HG03135 (cell line): ENCODE measurements at regions not wholly inside any gene's neighbourhood (a gene's known extent, or its start where the extent isn't known, plus 50 kb on each side); places are given as distances from the start of the nearest gene placed in this dataset.

Experiments
- ATAC-seq: cut with Tn5 transposase; IDR thresholded peaks from one replicate; pipeline ENCODE4 v1.9.1; 2021; ENCODE audit warnings: mild to moderate bottlenecking, moderate library complexity; ENCODE audit not compliant: unreplicated experiment

DNA sequence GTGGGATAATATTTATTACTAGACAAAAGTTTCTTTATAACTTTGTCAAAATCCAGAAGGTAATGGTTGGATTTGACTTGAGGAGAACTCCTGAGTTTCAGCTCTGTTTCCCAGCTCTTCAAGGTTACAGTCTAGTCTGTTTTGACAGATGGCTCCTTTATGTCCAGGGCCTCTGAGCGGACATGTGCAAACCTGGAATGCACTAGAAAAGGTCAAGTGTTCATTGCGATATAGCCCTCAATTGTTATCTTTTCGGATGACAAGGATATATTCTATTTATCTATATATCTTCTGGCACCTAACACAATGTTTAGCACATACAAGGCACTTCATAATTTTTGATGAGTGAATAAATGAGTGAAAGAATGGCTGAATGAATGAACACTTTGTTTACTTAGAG lies 513.2 kb upstream of the GOLIM4 start:
- ATAC-seq = no peak

DNA sequence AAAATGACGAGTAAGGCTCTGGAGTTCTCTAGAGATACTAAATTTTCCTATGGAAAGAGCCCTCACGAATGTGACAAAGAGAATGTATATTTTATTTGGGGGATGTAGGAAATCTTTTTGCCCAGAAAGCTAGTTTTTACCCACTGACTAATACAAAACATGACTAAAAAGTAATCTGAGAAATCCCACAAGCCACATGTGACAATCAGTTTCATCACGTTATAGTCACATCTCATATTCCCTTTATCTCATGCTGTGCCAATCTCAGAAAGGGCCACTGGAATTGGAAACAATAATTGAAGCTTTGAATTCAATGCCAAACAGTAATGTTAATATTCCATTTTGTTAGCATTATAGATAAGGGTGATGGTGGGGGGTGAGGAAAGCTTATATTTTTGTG lies 509.0 kb upstream of the GOLIM4 start:
- ATAC-seq = no peak

DNA sequence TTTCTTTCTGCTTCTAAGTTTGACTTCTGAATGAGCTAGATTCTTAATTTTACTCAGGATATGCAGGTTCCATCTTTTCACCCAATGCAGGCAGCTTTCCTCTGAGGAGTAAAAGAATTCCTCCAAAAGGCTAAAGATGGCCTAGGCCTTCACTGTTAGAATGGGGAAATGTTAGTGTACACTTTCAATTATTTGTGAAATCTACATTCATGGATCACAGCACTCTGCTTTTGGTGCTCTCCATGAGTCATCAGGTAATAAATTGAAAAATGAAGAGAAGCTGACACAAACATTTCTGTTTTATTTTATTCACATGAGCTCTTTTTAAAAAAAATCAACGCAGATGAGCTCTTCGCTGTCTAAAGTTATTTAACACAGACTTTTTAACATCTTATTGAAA lies 502.5 kb upstream of the GOLIM4 start:
- ATAC-seq = no peak

DNA sequence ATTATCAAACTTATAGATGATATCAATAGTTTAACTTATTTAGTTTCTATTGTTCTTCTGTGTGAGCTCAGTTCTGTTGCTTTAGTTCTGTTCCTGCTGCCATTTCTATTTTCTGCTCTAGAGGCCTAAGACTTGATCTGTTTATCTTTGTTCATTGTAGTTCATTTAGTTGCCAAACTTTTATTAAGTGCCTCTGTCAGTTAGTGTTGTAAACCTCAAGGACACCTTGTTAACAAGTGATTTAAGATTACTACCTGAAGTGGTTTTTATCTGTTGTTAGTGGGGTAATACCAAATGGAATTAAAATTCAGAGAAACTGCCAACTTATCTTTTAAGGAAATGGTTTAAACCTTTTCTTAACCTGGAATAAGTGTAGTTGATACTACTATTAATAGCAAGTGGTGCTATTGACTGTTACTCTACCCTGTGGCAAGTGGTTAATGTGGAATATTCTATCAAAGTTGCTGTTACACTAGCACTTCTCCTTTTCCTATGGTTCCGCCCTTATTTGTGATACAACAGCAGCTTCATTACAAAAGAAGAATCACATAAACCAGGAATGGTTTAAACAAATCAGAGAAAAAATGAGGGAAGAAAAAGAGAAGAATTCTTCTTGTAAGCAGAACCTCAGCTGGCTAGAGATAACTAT lies 500.6 kb upstream of the GOLIM4 start:
- no peak for ATAC-seq

DNA sequence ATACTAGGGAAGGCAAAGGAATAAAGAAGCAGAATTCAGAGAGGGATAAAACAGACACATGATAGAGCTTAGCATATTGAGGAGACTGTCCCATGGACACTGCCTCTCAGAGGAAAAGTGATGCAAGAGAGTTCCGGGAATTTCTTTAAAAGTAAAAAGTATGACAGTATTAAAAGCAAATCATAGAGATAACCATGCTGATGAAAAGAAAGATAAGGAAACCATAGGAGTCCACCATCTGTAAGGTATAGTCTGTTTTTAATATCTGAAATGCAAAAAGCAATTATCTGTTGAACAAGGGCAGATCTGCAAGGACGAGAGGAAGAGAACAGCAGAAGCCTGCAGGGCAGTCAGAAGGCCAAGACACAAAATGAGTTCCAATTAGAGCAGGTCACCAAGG lies 495.9 kb upstream of the GOLIM4 start:
- ATAC-seq = no peak

DNA sequence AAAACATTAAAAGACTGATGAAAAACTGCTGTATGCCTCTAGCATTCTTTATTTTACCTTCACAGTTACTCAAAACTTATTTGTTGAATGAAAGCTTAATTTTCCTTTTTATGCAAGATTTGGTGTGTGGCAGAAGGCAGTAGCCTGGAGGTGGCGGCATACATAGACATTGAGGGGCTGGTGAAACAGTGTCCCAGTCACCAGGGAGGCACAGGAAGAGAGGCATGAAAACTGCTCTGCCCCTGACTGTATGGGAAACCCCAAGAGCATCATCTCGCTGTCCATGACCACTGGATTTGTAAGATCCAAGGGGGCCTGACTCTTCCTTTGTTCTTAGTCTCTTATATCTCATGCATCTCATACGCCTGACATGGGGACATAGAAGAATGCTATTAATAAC lies 493.7 kb upstream of the GOLIM4 start:
- no peak for ATAC-seq

DNA sequence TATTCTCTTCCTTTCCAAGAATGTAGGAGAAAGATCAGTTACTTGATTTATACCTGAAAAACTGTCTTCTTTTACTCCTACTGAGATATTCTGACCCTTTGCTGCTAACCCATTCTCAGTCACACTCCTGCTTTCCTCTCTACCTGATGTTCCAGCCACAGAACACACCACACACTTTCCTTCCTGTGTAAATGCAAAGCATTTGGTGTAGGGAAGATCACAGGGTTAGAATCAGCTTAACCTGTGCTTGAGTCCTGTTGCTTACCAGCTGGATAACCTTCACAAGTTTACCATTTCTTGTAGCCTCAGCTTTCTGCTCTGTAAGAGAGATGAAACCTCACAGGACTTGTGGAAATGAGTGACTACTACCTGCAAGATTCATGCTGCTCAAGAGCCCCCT lies 489.8 kb upstream of the GOLIM4 start:
- no peak for ATAC-seq

DNA sequence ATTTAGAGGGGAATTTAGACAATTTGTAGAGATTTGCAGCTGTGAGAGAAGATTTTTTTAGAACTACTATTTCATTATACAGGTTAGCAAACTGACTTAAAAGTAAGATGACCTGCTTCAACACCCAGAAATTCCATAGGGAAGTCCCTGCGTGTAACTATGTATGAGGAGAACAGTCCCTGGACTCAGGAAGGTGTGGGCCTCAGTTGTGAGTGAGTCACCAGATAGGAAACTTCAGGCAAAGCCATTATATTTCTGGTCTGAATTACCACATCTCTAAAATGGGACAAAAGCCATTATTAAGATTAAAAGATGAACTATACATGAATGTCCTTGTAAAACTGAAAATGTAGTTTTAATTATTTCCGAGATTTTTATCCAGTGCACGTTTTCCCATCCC lies 488.3 kb upstream of the GOLIM4 start:
- no peak for ATAC-seq

DNA sequence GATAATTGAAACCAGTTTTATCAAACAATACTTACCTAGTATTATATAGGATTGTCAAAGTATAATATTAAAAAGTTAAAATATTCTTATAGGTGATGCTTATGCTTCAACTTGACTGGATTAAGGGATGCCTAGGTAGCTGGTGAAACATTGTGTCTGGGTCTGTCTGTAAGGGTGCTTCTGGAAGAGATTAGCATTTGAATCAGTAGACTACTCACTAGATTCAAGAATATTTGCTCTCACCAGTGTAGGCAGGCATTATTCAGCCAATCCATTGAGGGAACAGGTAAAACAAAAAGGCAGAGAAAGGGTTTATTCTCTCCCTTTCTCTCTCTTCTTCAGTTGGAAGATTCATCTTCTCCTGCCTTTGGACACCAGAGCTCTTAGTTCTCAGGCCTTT lies 486.8 kb upstream of the GOLIM4 start:
- no peak for ATAC-seq

DNA sequence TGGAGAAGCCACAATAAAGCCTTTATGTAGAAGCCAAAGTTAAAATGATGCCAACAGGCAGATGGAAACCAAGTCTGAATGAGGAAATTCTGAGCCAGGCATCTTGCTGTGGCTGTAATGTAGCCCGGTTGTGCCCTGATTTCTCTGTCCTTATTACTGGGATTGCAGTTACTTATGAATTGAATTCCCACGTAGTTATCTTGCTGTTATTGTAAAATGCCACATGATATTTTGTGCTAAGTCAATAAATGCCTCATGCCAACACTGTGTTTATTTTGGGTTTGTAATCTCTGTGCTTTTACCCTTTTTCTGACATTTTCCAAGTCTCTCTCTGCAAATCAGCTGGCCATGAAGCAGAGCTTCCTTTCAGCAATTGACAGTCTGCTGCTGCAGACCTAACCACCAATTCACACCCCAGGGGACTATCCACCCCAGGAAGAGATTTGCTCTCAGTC lies 486.1 kb upstream of the GOLIM4 start:
- ATAC-seq = no peak

DNA sequence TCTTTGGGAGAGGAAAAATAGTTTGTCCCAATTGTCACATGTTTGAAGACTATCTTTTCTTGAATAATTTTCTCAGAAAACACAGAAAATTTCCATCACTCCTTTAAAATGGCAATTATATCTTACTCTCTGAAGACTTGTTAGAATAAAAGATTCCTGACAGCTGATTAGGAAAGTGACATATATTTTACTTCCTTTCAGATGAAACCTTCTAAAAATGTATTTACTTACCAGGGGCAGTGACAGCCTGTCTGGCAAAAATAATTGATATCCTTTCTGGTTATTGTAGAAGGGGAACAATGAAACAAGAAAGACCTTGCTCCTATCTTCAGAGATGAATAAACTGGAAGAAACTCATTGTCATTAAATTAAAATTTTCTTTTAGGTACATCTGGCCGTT lies 483.3 kb upstream of the GOLIM4 start:
- no peak for ATAC-seq

DNA sequence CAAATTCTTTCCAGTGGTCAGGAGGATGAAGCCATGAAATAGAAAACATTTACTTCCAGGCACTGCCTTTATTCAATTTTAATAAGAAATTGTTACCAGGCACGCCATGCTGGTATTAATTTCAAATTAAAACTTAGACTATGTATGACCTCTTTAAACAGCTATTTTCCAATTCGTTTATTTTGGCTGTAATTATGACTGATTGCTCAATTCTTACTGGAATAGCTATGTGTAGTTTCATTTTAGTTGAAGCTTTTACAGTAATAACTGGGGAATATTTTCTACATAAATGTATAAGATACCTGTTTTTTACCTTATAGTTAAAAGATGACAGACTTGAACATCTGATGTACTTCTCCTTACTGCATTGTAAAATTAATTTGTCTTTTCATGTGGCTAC lies 480.0 kb upstream of the GOLIM4 start:
- ATAC-seq = no peak

DNA sequence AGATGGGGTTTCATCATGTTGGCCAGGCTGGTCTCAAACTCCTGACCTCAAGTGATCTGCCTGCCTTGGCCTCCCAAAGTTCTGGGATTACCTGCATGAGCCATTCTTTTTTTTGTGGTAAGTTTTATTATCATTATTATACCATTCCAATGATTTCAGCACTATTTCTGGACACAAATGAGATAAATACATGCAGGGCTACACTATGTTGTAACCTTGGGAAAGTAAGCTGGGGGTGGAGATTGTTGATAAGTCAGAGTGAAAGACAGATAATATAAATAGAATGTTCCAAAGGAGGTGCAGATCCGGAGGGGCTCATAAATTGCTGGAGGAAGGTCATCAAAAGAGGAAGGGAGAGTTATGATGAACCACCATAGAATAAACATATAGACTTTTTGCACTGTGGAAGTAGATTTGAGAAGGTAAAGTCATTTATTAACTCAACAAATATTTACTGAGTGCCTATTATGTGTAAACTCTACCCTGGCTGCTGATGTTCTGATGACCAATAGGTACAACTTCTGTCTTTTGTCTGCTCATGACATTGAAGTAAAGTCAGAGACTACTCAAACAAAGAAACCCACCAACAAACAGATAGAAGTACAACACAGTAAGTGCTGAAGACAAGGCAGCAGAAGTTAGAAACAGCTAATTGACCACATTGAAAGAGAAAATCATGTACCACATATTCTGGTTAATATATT lies 478.9 kb upstream of the GOLIM4 start:
- ATAC-seq = no peak

DNA sequence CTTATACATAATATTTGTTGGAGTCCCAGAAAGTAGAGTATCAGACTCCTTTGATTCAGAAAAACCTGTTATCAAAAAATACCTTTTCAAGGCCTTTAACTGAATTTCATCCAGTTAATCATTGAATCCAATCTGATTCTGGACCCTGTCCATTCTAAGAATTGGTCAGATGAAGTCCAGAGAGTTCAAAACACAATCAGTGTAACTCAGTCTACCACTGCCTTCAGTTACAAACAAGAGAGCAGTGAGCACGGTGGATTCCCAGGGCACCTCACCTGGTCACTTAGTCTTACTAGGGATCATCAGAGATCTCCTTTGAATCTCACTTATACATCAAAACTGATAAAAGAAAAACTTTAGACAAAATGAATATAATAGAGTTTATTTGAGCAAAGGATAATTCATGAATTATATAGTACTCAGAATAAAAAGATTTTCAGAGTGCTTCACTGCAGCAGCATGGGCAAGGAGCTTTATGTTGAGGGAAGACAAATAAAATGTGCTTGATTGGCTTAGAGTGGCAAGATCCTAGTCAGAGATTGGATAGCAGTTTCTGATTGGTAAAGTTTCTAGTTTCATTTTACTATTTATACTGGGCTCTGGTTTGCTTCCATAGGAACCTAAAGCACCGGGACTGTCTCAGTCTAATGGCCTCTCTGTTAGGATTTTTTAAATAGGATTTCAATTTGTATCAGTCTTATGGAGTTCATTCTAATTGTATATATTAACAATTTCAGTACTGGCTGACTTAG lies 474.9 kb upstream of the GOLIM4 start:
- ATAC-seq = no peak

DNA sequence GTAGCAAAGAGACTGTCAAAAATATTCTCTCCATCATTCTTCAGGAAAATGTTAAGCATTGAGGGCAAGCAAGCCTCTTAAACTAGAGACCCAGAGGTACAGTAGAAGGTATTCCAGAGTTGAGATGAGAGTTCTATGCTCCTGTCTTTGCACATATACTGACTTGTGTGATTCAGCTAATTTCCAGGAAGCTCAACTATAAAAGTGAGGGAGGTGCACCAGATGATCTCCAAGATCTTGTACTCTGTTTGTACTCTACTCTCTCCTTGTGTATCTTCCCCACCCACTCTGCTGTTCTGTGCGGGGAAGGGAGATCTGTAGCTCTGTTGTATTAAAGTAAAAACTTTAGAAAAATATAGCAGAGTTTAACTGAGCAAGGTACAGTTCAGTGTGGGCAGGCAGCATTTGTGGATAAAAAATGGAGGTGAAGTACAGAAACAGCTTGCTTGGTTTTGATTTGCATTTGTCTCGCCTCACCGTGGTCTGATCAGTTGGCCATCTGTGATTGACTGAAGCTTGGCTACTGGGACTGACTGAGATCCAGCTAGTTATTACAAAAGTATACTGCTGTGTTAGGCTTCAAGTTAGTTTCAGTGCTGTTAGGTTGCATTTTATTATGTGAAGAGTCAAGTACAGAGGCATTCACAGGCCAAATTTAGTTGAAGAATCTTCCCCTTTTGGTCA lies 463.1 kb upstream of the GOLIM4 start:
- ATAC-seq = no peak

DNA sequence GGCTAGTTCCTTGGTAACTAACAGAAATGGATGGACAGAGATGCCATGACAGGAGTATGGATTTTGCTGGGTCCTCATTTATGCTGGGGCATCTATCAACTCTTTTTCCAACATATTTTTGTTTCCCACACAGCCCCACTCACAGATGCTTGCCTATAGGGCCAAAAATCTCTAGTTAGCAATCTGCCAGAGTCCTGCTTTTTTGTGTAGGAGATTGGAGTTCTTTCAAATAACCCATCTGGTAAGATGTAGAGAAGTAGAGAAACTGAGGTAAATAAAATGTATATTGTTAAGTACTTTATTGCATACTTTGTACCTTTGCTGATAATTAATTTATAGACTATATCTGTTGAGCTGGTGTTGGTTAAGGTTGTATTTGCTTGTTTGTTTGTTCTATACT lies 456.5 kb upstream of the GOLIM4 start:
- no peak for ATAC-seq

DNA sequence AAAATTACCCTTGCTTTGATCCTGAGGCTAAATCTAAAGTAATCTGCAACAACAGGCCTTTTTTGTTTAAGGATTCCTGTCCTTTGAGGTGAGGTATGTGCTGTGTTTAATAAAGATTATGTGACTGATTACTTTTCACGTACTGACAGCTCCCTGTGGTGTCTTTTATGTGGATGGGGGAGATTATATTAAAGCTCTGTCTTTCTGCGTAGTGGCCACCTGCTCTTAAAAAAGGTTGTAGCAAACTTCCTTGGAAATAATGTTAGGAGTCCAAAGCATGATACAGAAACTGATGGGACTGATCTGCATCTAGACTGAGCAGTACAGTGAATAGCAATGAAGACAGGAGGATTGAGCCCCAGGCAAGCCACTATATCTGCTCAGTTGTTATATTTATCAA lies 453.0 kb upstream of the GOLIM4 start:
- no peak for ATAC-seq

DNA sequence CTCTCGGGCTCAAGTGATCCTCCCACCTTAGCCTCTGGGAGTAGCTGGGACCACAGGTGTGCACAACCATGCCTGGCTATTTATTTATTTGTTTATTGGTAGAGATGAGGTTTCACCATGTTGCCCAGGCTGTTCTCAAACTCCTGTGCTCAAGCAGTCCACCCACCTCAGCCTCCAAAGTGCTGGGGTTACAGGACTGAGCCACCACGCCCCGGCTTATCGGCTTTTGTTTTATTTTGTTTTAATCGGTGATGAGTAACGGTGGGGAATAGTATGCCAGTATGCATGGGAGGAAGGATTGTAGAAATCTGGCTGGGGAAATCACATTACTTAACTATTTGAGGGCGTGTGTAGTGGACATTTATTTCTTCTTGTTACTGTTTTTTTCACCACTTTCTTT lies 451.0 kb upstream of the GOLIM4 start:
- ATAC-seq = no peak

DNA sequence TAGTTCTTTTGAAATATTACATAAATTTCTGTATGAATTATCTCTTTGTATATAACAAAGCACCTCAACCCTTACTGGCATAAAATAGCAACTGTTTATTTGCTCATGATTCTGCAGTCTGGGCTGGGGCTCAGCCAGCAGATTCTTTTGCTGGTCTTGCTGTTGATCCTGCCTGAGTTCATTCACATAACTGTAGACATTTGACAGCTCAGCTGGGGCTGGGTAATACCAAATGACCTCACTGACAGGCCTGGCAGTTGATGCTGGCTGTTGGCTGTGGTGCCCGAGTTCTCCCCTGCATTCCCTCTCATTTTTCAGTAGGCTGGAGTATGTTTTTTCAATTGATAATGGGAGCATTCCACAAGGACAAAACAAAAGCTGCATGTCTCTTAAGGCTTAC lies 449.9 kb upstream of the GOLIM4 start:
- no peak for ATAC-seq

DNA sequence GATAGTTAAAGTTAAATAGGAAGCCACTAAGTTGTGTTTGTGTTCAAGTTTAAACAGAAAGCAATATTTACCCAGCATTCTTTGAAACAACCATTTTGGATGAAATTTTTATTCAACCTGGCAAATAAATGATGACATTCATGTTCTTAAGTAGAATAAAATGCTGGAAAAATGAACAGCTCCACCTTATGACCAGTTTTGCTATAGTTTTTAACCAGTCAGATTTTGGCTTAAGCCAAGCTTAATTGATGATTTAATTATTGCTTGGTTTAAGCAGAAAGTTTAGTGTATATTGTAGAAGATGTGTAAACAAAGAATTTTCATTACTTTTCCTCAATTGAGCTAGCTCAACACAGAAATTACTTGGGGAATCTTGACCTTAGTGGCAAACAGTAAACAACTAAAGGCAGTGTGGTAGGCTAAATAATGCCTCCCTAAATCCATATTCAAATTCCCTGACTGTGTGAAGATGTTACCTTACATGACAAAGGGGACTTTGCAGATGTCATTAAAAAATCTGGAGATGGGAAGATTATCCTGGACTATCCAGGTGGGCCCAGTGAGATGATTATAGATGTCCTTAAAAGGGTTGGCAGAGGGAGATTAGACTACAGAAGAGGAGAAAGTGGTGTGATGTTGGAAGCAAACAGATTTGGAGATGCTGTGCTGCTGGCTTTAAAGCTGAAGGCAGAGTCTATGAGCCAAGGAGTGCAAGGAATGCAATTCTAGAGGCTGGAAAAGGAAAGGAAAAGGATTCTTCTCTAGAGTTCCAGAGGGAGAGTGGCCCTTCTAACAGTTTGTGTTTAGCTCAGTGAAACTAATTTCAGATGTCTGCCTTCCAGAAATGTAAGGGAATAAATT lies 448.6 kb upstream of the GOLIM4 start:
- ATAC-seq = no peak

DNA sequence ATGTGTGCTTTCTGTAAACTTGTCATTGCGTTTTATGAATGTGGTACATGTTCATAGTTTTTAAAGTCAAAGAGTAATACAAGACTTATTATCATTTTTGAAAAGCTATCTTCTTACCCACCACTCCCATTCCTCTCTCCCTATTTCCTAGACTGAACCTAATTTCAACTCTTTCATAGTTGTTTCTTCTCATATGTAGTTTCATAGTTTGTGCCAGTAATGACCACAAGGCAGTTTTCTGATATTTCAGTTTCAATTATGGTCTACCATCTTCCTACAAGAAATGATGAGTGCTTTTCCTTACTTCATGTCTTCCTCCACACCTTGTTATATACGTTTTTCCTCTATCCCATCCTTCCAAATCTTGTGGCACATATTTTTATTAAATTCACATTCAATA lies 445.0 kb upstream of the GOLIM4 start:
- no peak for ATAC-seq
